Mucosa of rectum (tissue), 2 donors: ENCODE measurements at regions not wholly inside any gene's neighbourhood (a gene's known extent, or its start where the extent isn't known, plus 50 kb on each side); places are given as distances from the start of the nearest gene placed in this dataset.

Experiments
- H3K27ac ChIP-seq, 2 donors: one replicate each; pipeline ENCODE4 v1.7.0; 2013; ENCODE audit warnings: inconsistent platforms in 2 of 2, low read depth in 2 of 2, low read length in 2 of 2
- H3K27me3 ChIP-seq, 2 donors: one replicate each; pipeline ENCODE4 v1.7.0; 2013; ENCODE audit warnings: low read length in 2 of 2; ENCODE audit not compliant: control insufficient read depth in 2 of 2, insufficient read depth in 2 of 2
- H3K36me3 ChIP-seq, 2 donors: one replicate each; pipeline ENCODE4 v1.7.0; 2013; ENCODE audit warnings: low read length in 2 of 2; ENCODE audit not compliant: control insufficient read depth in 2 of 2, insufficient read depth in 2 of 2
- H3K4me1 ChIP-seq, 2 donors: one replicate each; pipeline ENCODE4 v1.7.0; 2013; ENCODE audit warnings: low read length in 2 of 2, mild to moderate bottlenecking in 1 of 2; ENCODE audit not compliant: control insufficient read depth in 2 of 2, insufficient read depth in 2 of 2
- H3K4me3 ChIP-seq, 2 donors: one replicate each; pipeline ENCODE4 v1.7.0; 2013; ENCODE audit warnings: low read length in 2 of 2
- H3K9ac ChIP-seq, 2 donors: one replicate each; pipeline ENCODE4 v1.7.0; 2013; ENCODE audit warnings: low read length in 2 of 2, low read depth in 1 of 2, mild to moderate bottlenecking in 1 of 2
- H3K9me3 ChIP-seq, 2 donors: one replicate each; pipeline ENCODE4 v1.7.0; 2013; ENCODE audit warnings: low read length in 2 of 2; ENCODE audit not compliant: control insufficient read depth in 2 of 2
- donor health status: healthy.
- donor health status: Normal muscosa, but diverticular disease.

- Histone ChIP-seq H3K27ac (no peak overlapping the region), H3K4me1 (no peaks in the 10 kb centered on the region), H3K9ac (no peak overlapping the region), H3K27me3 (no peaks in the 10 kb centered on the region), H3K4me3 (no peak overlapping the region), H3K9me3 (no peaks in the 10 kb centered on the region), H3K36me3 (no peaks in the 10 kb centered on the region)
These were observed 209.2 kb downstream of the PHLDA1 start for GRCh38 chr12:75822416-75822815.

DNA sequence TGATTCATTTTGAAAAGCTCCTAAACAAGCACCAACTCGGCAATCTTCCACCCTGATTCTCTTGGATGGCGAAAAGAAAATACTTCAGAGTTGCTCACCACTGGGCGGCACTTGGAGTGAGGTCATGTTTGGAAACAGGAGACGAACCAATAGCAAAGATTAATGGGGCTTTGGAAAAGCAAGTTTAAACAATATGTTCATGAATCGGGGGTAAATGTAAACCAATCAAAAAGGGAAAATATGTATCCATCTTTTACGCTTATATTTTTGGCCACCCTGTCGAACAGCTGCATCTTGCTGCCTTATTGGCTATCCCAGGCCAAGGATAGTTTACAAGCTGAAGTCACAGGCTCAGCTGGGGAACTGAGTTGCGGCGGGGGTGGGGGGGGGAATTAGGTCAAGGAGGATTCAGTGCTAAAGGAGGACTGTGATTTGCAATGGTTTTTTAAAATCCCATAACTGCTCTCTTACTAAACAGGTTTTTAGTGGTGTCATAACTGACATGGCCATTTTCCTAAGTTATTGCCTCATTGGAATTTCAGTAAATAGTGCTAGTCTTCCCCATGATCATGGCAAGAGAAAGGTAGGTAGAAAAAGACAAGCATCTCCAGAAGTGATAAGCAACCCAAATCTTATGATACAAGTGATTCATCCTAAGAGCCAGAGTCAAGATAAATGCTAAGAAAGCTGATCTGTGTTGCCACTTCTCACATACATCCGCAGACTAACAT is 210.6 kb downstream of the PHLDA1 start:
- Histone ChIP-seq H3K9me3 (no peaks in the 10 kb centered on the region), H3K9ac (no peak overlapping the region), H3K36me3 (no peaks in the 10 kb centered on the region), H3K4me1 (no peaks in the 10 kb centered on the region), H3K27ac (no peak overlapping the region), H3K27me3 (no peaks in the 10 kb centered on the region), H3K4me3 (no peak overlapping the region)

GRCh38 chr12:75820071-75820470 is 211.5 kb downstream of the PHLDA1 start:
- Histone ChIP-seq H3K27ac (no peak overlapping the region), H3K9me3 (no peaks in the 10 kb centered on the region), H3K4me1 (peaks cover 0 to 3% of the 10 kb centered on the region in 2 donors), H3K27me3 (no peaks in the 10 kb centered on the region), H3K4me3 (no peak overlapping the region), H3K36me3 (no peaks in the 10 kb centered on the region), H3K9ac (no peak overlapping the region)

DNA sequence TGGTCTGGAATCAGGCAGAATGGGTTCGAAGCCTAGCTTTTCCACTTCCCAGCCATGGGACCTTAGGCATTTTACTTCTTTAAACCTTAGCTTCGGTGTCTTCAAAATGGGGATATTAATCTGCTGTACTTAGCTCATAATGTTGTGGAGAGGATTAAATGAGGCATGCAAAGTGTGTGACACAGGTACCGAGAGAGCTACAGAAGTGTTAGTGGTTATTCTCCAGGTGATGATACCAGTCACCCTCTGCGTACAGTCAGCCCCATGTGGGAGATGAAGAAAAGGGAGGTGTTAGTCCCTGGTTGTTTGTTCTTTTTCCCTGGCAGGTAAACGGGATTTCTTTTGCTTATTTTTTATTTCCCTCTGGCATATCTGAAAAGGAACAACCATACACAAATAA is 212.1 kb downstream of the PHLDA1 start:
- Histone ChIP-seq H3K4me3 (no peak overlapping the region), H3K4me1 (peaks cover 0 to 3% of the 10 kb centered on the region in 2 donors), H3K36me3 (no peaks in the 10 kb centered on the region), H3K27ac (no peak overlapping the region), H3K9me3 (no peaks in the 10 kb centered on the region), H3K27me3 (no peaks in the 10 kb centered on the region), H3K9ac (no peak overlapping the region)

- Histone ChIP-seq H3K9ac (no peak overlapping the region), H3K36me3 (no peaks in the 10 kb centered on the region), H3K27me3 (no peaks in the 10 kb centered on the region), H3K27ac (no peak overlapping the region), H3K4me3 (no peak overlapping the region), H3K4me1 (peaks cover 0 to 3% of the 10 kb centered on the region in 2 donors), H3K9me3 (no peaks in the 10 kb centered on the region)
These were observed 212.7 kb downstream of the PHLDA1 start for GRCh38 chr12:75818863-75819262.

GRCh38 chr12:75816897-75817296 is 214.7 kb downstream of the PHLDA1 start:
- no peaks in the 10 kb centered on the region for H3K27me3 ChIP-seq
- no peaks in the 10 kb centered on the region for H3K36me3 ChIP-seq
- no peak overlapping the region for H3K27ac ChIP-seq
- no peaks in the 10 kb centered on the region for H3K9me3 ChIP-seq
- H3K9ac ChIP-seq: no peak overlapping the region
- H3K4me3 ChIP-seq: no peak overlapping the region
- H3K4me1 ChIP-seq: peaks cover 0 to 3% of the 10 kb centered on the region in 2 donors

DNA sequence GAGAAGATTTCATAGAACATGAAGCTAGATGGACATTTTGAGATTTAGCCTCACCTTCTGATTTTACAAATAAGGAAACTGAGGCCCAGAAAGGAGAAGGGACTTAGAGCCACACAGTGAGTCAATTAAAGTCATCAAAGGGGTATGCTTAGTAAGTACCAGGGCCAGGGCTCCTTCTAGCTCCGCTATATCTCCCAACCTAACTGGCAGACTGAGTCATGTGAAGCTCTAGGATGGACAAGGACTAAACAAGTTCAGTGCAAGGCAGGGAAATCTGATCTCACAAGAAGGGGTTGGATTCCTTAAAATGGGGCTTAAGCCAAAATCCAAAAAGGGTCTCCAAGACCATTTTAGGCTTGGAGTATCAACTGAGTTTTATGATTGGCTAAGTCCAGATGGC is 215.8 kb downstream of the PHLDA1 start:
- H3K27ac ChIP-seq: peak overlapping the region; percentile 27 to 29

DNA sequence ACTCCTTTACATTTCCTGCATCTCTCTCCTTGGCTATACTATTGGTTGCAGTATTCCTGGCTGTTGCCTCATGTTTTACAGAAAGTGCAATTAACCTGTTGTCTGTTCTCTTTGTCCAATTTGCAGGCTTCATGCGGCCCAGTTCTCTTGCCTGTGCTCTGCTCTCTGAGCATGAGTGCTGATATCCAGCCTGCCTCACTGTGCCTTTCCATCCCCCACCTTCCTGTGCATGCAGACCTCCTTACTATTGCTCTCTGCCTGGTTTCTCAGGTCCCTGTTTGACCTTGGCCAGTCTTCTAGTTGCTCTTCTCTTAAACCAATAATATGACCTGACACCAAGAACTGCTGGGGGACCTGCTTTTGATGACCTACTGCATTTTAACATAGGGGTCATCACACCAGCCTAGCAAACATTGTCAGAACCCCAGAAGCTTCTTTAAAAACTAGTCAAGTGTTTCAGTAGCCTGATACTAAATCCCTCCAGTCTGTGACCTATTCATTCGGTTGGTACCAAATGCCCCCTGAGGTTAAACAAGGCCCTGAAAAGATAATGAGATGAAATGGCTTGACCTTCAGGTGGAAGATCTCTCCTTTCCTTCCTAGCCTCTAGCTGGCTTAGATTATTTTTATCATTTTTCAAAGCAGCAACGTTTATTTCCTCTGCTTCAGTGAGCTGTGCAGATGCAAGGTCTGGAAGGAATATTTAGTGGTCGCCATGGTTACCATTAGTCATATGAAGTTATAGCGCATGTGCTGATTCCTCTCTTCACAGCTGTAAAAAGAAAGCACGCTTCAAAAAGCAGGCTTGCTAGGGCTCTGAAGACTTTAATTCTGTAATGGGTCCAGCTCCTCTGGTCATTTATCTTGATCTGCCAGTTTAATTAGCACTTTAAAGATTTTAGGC is 216.5 kb downstream of the PHLDA1 start:
- H3K27ac ChIP-seq: peak overlapping the region; percentile 29 to 56
- no peaks in the 10 kb centered on the region for H3K9me3 ChIP-seq
- H3K4me3 ChIP-seq: no peak overlapping the region
- peaks cover 0 to 3% of the 10 kb centered on the region in 2 donors for H3K4me1 ChIP-seq
- H3K9ac ChIP-seq: no peak overlapping the region
- H3K36me3 ChIP-seq: no peaks in the 10 kb centered on the region
- H3K27me3 ChIP-seq: no peaks in the 10 kb centered on the region

More for the DNA sequence above, 215.8 kb downstream of the PHLDA1 start:
- H3K4me1 ChIP-seq: peaks cover 0 to 3% of the 10 kb centered on the region in 2 donors
- H3K4me3 ChIP-seq: no peak overlapping the region
- no peaks in the 10 kb centered on the region for H3K36me3 ChIP-seq
- no peaks in the 10 kb centered on the region for H3K9me3 ChIP-seq
- H3K9ac ChIP-seq: no peak overlapping the region
- H3K27me3 ChIP-seq: no peaks in the 10 kb centered on the region

GRCh38 chr12:75813072-75813471 is 218.5 kb downstream of the PHLDA1 start:
- H3K36me3 ChIP-seq: no peaks in the 10 kb centered on the region
- H3K4me1 ChIP-seq: peaks cover 0 to 3% of the 10 kb centered on the region in 2 donors
- H3K9ac ChIP-seq: no peak overlapping the region
- no peaks in the 10 kb centered on the region for H3K27me3 ChIP-seq
- no peaks in the 10 kb centered on the region for H3K9me3 ChIP-seq
- H3K4me3 ChIP-seq: no peak overlapping the region
- no peak overlapping the region for H3K27ac ChIP-seq

DNA sequence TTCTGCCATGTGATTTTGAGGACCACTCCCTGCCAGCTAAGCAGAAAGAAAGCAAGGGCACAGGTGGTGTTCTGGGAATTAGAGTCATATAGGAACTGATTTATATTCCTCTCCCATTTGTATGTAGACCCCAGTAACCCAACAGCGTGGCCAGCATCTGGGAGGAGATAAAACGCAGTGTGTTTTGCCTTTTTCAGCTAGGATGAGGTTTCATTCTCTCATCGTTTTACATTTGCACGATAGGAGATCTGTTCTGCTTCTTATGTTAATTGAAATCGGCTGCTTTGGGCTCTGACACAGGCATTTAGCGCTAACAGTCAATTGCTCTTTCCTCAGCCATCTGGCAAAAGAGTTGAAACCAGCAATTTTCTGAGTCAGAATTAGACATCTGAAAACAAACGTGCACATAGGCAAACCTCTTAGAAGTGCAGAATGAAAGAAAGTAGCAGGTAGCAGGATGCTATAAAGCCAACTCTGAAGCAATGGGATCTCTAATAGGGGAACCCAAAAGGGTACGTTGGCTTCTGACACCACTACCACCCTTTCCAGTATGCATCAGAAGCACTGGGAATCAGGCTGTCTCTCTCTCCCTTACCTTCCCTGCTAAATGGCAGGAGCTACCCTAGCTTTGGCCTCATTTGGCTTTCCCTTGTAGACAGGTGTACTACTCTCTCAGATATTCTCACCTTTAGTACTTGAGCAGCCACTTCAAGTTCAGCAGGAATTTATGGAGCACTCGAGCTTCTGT is 219.1 kb downstream of the PHLDA1 start:
- H3K27ac ChIP-seq: no peak overlapping the region
- H3K9me3 ChIP-seq: no peaks in the 10 kb centered on the region
- H3K4me1 ChIP-seq: peaks cover 0 to 3% of the 10 kb centered on the region in 2 donors
- no peak overlapping the region for H3K9ac ChIP-seq
- H3K27me3 ChIP-seq: no peaks in the 10 kb centered on the region
- H3K36me3 ChIP-seq: no peaks in the 10 kb centered on the region
- no peak overlapping the region for H3K4me3 ChIP-seq
